ENCODE measurements at regions not wholly inside any gene's neighbourhood (a gene's known extent, or its start where the extent isn't known, plus 50 kb on each side); places are given as distances from the start of the nearest gene placed in this dataset.
"Not testable (repeated sequence)": the region's sequence is repeated elsewhere in the genome, so short reads cannot be mapped to it uniquely, and the experiment has no call there.

- CTCF ChIA-PET, POLR2A ChIA-PET: not testable (repeated sequence)
Observed at GRCh38 chr1:83413839-83414107, 585.2 kb downstream of the TTLL7 start.

GRCh38 chr1:83410746-83411413, 588.1 kb downstream of the TTLL7 start:
- POLR2A ChIA-PET, CTCF ChIA-PET: not testable (repeated sequence)

- CTCF ChIA-PET, result not testable (repeated sequence)
Observed at GRCh38 chr1:83406693-83407371, 592.1 kb downstream of the TTLL7 start.

GRCh38 chr1:83405789-83406188, 593.1 kb downstream of the TTLL7 start:
- CTCF ChIA-PET, POLR2A ChIA-PET: not testable (repeated sequence)

More at GRCh38 chr1:83406693-83407371, 592.1 kb downstream of the TTLL7 start:
- POLR2A ChIA-PET, result not testable (repeated sequence)

- POLR2A ChIA-PET, CTCF ChIA-PET: not testable (repeated sequence)
Observed at GRCh38 chr1:83403500-83403899, 595.4 kb downstream of the TTLL7 start.

- CTCF ChIA-PET, POLR2A ChIA-PET: not testable (repeated sequence)
Observed at GRCh38 chr1:83401146-83401545, 597.8 kb downstream of the TTLL7 start.

- POLR2A ChIA-PET, CTCF ChIA-PET: not testable (repeated sequence)
Observed at GRCh38 chr1:83400173-83400572, 598.8 kb downstream of the TTLL7 start.

GRCh38 chr1:83398125-83398524, 600.8 kb downstream of the TTLL7 start:
- POLR2A ChIA-PET, CTCF ChIA-PET: not testable (repeated sequence)

- CTCF ChIA-PET, POLR2A ChIA-PET: not testable (repeated sequence)
Observed at GRCh38 chr1:83395130-83395529, 603.8 kb downstream of the TTLL7 start.

- CTCF ChIA-PET, result not testable (repeated sequence)
Observed at GRCh38 chr1:83386946-83387345, 612.0 kb downstream of the TTLL7 start.

GRCh38 chr1:83383107-83383506, 615.8 kb downstream of the TTLL7 start:
- CTCF ChIA-PET, POLR2A ChIA-PET: not testable (repeated sequence)

More at GRCh38 chr1:83386946-83387345, 612.0 kb downstream of the TTLL7 start:
- POLR2A ChIA-PET, result not testable (repeated sequence)

GRCh38 chr1:83373018-83373417, 625.9 kb downstream of the TTLL7 start:
- POLR2A ChIA-PET, CTCF ChIA-PET: not testable (repeated sequence)

- POLR2A ChIA-PET, CTCF ChIA-PET: not testable (repeated sequence)
Observed at GRCh38 chr1:83369853-83370252, 629.1 kb downstream of the TTLL7 start.

- CTCF ChIA-PET, POLR2A ChIA-PET: not testable (repeated sequence)
Observed at GRCh38 chr1:83365320-83365719, 633.6 kb downstream of the TTLL7 start.

GRCh38 chr1:83345375-83345774, 653.6 kb downstream of the TTLL7 start:
- POLR2A ChIA-PET, CTCF ChIA-PET: not testable (repeated sequence)

GRCh38 chr1:83343767-83344166, 655.2 kb downstream of the TTLL7 start:
- POLR2A ChIA-PET, CTCF ChIA-PET: not testable (repeated sequence)

- CTCF ChIA-PET, POLR2A ChIA-PET: not testable (repeated sequence)
Observed at GRCh38 chr1:83342995-83343394, 655.9 kb downstream of the TTLL7 start.

GRCh38 chr1:83332308-83332707, 666.6 kb downstream of the TTLL7 start:
- POLR2A ChIA-PET, CTCF ChIA-PET: not testable (repeated sequence)

GRCh38 chr1:83318366-83318765, 680.6 kb downstream of the TTLL7 start:
- CTCF ChIA-PET, result no interaction called here
- POLR2A ChIA-PET, result no interaction called here

- POLR2A ChIA-PET, CTCF ChIA-PET: not testable (repeated sequence)
Observed at GRCh38 chr1:83315446-83315845, 683.5 kb downstream of the TTLL7 start.

- POLR2A ChIA-PET, CTCF ChIA-PET: not testable (repeated sequence)
Observed at GRCh38 chr1:83310161-83310560, 688.8 kb downstream of the TTLL7 start.

- CTCF ChIA-PET, POLR2A ChIA-PET: not testable (repeated sequence)
Observed at GRCh38 chr1:83309035-83309434, 689.9 kb downstream of the TTLL7 start.
